Effector memory CD4-positive, alpha-beta T cell (primary cell): ENCODE measurements at regions not wholly inside any gene's neighbourhood (a gene's known extent, or its start where the extent isn't known, plus 50 kb on each side); places are given as distances from the start of the nearest gene placed in this dataset.
A peak's percentile ranks its signal among the peaks of the same experiment; 100 is the strongest.

Source experiments
- DNase-seq, 3 donors: peaks; one replicate each; pipeline ENCODE4 v3.0.0-alpha.2; 2020
- H3K27ac ChIP-seq: 2 replicates; pipeline ENCODE4 v1.7.0; 2013; ENCODE audit warnings: mild to moderate bottlenecking, low read length, moderate library complexity; ENCODE audit not compliant: insufficient read depth, poor library complexity, severe bottlenecking
- H3K27me3 ChIP-seq: replicated peaks from 2 replicates; pipeline ENCODE4 v1.7.0; 2013; ENCODE audit warnings: mild to moderate bottlenecking, low read length; ENCODE audit not compliant: insufficient read depth, control insufficient read depth, poor library complexity, severe bottlenecking
- H3K36me3 ChIP-seq: 2 replicates; pipeline ENCODE4 v1.7.0; 2013; ENCODE audit warnings: mild to moderate bottlenecking, low read length, moderate library complexity; ENCODE audit not compliant: control insufficient read depth, insufficient read depth
- H3K4me1 ChIP-seq: 2 replicates; pipeline ENCODE4 v1.7.0; 2013; ENCODE audit warnings: low read length, mild to moderate bottlenecking; ENCODE audit not compliant: control insufficient read depth, insufficient read depth, poor library complexity, severe bottlenecking
- H3K4me3 ChIP-seq: 2 replicates; pipeline ENCODE4 v1.7.0; 2013; ENCODE audit warnings: low read length, low read depth, mild to moderate bottlenecking; ENCODE audit not compliant: insufficient read depth, poor library complexity, severe bottlenecking
- H3K9me3 ChIP-seq: 2 replicates; pipeline ENCODE4 v1.7.0; 2013; ENCODE audit warnings: mild to moderate bottlenecking, low read length, moderate library complexity; ENCODE audit not compliant: control insufficient read depth

GRCh38 chr10:3652886-3653285 lies 132.1 kb downstream of the KLF6 start:
- Histone ChIP-seq H3K36me3 (no peaks in the 10 kb centered on the region), H3K4me3 (peak overlapping the region; percentile 22), H3K27me3 (no peaks in the 10 kb centered on the region), H3K9me3 (no peaks in the 10 kb centered on the region), H3K27ac (no peak overlapping the region), H3K4me1 (no peaks in the 10 kb centered on the region)
- no peak for DNase-seq

GRCh38 chr10:3651969-3652653 lies 132.9 kb downstream of the KLF6 start:
- DNase-seq, result no peak
- Histone ChIP-seq H3K27ac (no peak overlapping the region), H3K9me3 (no peaks in the 10 kb centered on the region), H3K36me3 (no peaks in the 10 kb centered on the region), H3K27me3 (no peaks in the 10 kb centered on the region), H3K4me1 (no peaks in the 10 kb centered on the region), H3K4me3 (no peak overlapping the region)

- H3K36me3 ChIP-seq, result no peaks in the 10 kb centered on the region
- H3K9me3 ChIP-seq, result no peaks in the 10 kb centered on the region
- no peaks in the 10 kb centered on the region for H3K4me1 ChIP-seq
- H3K27me3 ChIP-seq, result no peaks in the 10 kb centered on the region
- no peak for DNase-seq
- H3K4me3 ChIP-seq, result no peak overlapping the region
- H3K27ac ChIP-seq, result no peak overlapping the region
Measured at GRCh38 chr10:3648576-3648975, 136.4 kb downstream of the KLF6 start.

- Histone ChIP-seq H3K9me3 (no peaks in the 10 kb centered on the region), H3K4me3 (no peak overlapping the region), H3K27me3 (no peaks in the 10 kb centered on the region), H3K36me3 (no peaks in the 10 kb centered on the region), H3K4me1 (no peaks in the 10 kb centered on the region), H3K27ac (no peak overlapping the region)
- no peak for DNase-seq
Measured at GRCh38 chr10:3648170-3648569, 136.8 kb downstream of the KLF6 start.

- Histone ChIP-seq H3K9me3 (no peaks in the 10 kb centered on the region), H3K36me3 (no peaks in the 10 kb centered on the region), H3K4me1 (no peaks in the 10 kb centered on the region), H3K27ac (no peak overlapping the region), H3K4me3 (no peak overlapping the region), H3K27me3 (no peaks in the 10 kb centered on the region)
- DNase-seq, result no peak
Measured at GRCh38 chr10:3647074-3647473, 137.9 kb downstream of the KLF6 start.

GRCh38 chr10:3645406-3645805 lies 139.6 kb downstream of the KLF6 start:
- H3K36me3 ChIP-seq, result no peaks in the 10 kb centered on the region
- H3K4me1 ChIP-seq, result no peaks in the 10 kb centered on the region
- no peak overlapping the region for H3K27ac ChIP-seq
- H3K27me3 ChIP-seq, result no peaks in the 10 kb centered on the region
- H3K4me3 ChIP-seq, result no peak overlapping the region
- DNase-seq, result no peak
- no peaks in the 10 kb centered on the region for H3K9me3 ChIP-seq

GRCh38 chr10:3640816-3641215 lies 144.2 kb downstream of the KLF6 start:
- H3K9me3 ChIP-seq, result no peaks in the 10 kb centered on the region
- no peak overlapping the region for H3K4me3 ChIP-seq
- H3K27ac ChIP-seq, result no peak overlapping the region
- no peaks in the 10 kb centered on the region for H3K4me1 ChIP-seq
- DNase-seq, result no peak
- no peaks in the 10 kb centered on the region for H3K36me3 ChIP-seq
- no peaks in the 10 kb centered on the region for H3K27me3 ChIP-seq

- H3K4me1 ChIP-seq, result no peaks in the 10 kb centered on the region
- no peaks in the 10 kb centered on the region for H3K9me3 ChIP-seq
- no peak overlapping the region for H3K27ac ChIP-seq
- no peaks in the 10 kb centered on the region for H3K27me3 ChIP-seq
- H3K4me3 ChIP-seq, result no peak overlapping the region
- no peak for DNase-seq
- no peaks in the 10 kb centered on the region for H3K36me3 ChIP-seq
Measured at GRCh38 chr10:3639546-3639945, 145.5 kb downstream of the KLF6 start.

- H3K9me3 ChIP-seq, result no peaks in the 10 kb centered on the region
- no peaks in the 10 kb centered on the region for H3K4me1 ChIP-seq
- no peaks in the 10 kb centered on the region for H3K27me3 ChIP-seq
- no peak overlapping the region for H3K27ac ChIP-seq
- DNase-seq, result no peak
- H3K4me3 ChIP-seq, result no peak overlapping the region
- H3K36me3 ChIP-seq, result no peaks in the 10 kb centered on the region
Measured at GRCh38 chr10:3636356-3637181, 148.4 kb downstream of the KLF6 start.

GRCh38 chr10:3635697-3636096 lies 149.3 kb downstream of the KLF6 start:
- no peaks in the 10 kb centered on the region for H3K36me3 ChIP-seq
- DNase-seq, result no peak
- H3K4me1 ChIP-seq, result no peaks in the 10 kb centered on the region
- H3K27me3 ChIP-seq, result no peaks in the 10 kb centered on the region
- no peak overlapping the region for H3K27ac ChIP-seq
- H3K9me3 ChIP-seq, result no peaks in the 10 kb centered on the region
- no peak overlapping the region for H3K4me3 ChIP-seq
